Panc1 (cell line): ENCODE measurements at regions not wholly inside any gene's neighbourhood (a gene's known extent, or its start where the extent isn't known, plus 50 kb on each side); places are given as distances from the start of the nearest gene placed in this dataset.

ENCODE experiments used
- ATAC-seq: fragments of 200-7000 bp; cut with Tn5 transposase; 2 replicates; pipeline ENCODE4 v1.9.1; 2020; ENCODE audit warnings: mild to moderate bottlenecking, moderate library complexity
- BruUV-seq: library from RNA; stranded (reverse); fragments of 400-500 nt; replicated peaks from 2 replicates; lab custom pipeline; 2021; lab: Mats Ljungman, UMichigan
- CTCF ChIA-PET: fragments of 300-600 bp; sonication (Branson Sonifier 250); formaldehyde crosslinking; loops from one replicate; lab custom pipeline; 2022; ENCODE audit warnings: antibody characterized with exemption; lab: Charles Lee
- POLR2A ChIA-PET: fragments of 300-600 bp; sonication (Branson Sonifier 250); formaldehyde crosslinking; loops from one replicate; lab custom pipeline; 2022; ENCODE audit warnings: antibody characterized with exemption; lab: Charles Lee
- DNase-seq: peaks from one replicate; pipeline ENCODE4 v3.0.0-alpha.2; 2010; ENCODE audit warnings: low read depth, low spot score
- H3K27ac ChIP-seq: 2 replicates; pipeline ENCODE4 v1.5.1; 2011; ENCODE audit warnings: mild to moderate bottlenecking, low read length, inconsistent platforms
- H3K27me3 ChIP-seq: fragments of 200-500 bp; sonication (Bioruptor generic); 2 replicates; pipeline ENCODE4 v1.6.0; 2014; ENCODE audit warnings: low read length, inconsistent platforms; ENCODE audit not compliant: control insufficient read depth, insufficient read depth
- H3K36me3 ChIP-seq: fragments of 200-500 bp; sonication (Bioruptor generic); 2 replicates; pipeline ENCODE4 v1.5.1; 2014; ENCODE audit warnings: inconsistent platforms, mild to moderate bottlenecking, low read length, moderate library complexity; ENCODE audit not compliant: control insufficient read depth, insufficient read depth
- H3K4me1 ChIP-seq: 2 replicates; pipeline ENCODE4 v1.5.1; 2011; ENCODE audit warnings: inconsistent platforms, mild to moderate bottlenecking, low read length, moderate library complexity; ENCODE audit not compliant: control insufficient read depth, insufficient read depth
- H3K4me3 ChIP-seq, 2 experiments: 2 replicates each; pipeline ENCODE4 v1.5.1; 2011 to 2012; ENCODE audit warnings: low read depth in 2 of 2, low read length in 2 of 2, mild to moderate bottlenecking in 2 of 2, inconsistent platforms in 1 of 2, moderate library complexity in 1 of 2
- H3K9me3 ChIP-seq: fragments of 200-500 bp; sonication (Bioruptor generic); 2 replicates; pipeline ENCODE4 v1.5.1; 2014; ENCODE audit warnings: low read depth, mild to moderate bottlenecking, inconsistent platforms, low read length, moderate library complexity; ENCODE audit not compliant: control insufficient read depth, insufficient read depth
- CTCF ChIP-seq: fragments of 450-650 bp; IDR thresholded peaks from 2 replicates; pipeline ENCODE4 v1.5.1; 2017; ENCODE audit warnings: mild to moderate bottlenecking
- POLR2AphosphoS5 ChIP-seq: IDR thresholded peaks from 2 replicates; pipeline ENCODE4 v1.6.1; 2012; ENCODE audit warnings: mild to moderate bottlenecking, low read depth, low read length, moderate library complexity
- REST ChIP-seq, 2 experiments: IDR thresholded peaks; 2 replicates each; pipeline ENCODE4 v1.6.1; 2011 to 2012; ENCODE audit warnings: low read depth in 2 of 2, control low read depth in 1 of 2, low read length in 1 of 2, mild to moderate bottlenecking in 1 of 2, moderate library complexity in 1 of 2; ENCODE audit not compliant: insufficient read depth in 1 of 2
- SIN3A ChIP-seq: IDR thresholded peaks from 2 replicates; pipeline ENCODE4 v1.6.1; 2012; ENCODE audit warnings: low read depth, mild to moderate bottlenecking, low read length, moderate library complexity, borderline replicate concordance; ENCODE audit not compliant: insufficient read depth
- TCF7L2 ChIP-seq: IDR thresholded peaks from 2 replicates; pipeline ENCODE4 v1.6.1; 2011; ENCODE audit warnings: mild to moderate bottlenecking, low read depth, low read length, inconsistent platforms
- in situ Hi-C: cut with HindIII; loops from 2 replicates; pipeline ENCODE4 v1.10.0; 2016; ENCODE audit warnings: low sequenced_read_pairs, low pct_unique_long_range_greater_than_20kb
- intact Hi-C: fragments of 100-400 bp; cut with micrococcal nuclease; formaldehyde crosslinking; loops from one replicate; pipeline ENCODE4 v1.10.0; 2022; ENCODE audit not compliant: unreplicated experiment

- intact Hi-C loops = no loop called here
- DNase-seq = no peak
- CTCF ChIA-PET = no interaction called here
- no peak for ATAC-seq
- Histone ChIP-seq H3K36me3 (no peaks in the 10 kb centered on the region), H3K9me3 (no peaks in the 10 kb centered on the region), H3K27ac (no peak overlapping the region), H3K4me3 (no peak overlapping the region), H3K4me1 (no peaks in the 10 kb centered on the region), H3K27me3 (no peaks in the 10 kb centered on the region)
- BruUV-seq = no TSS peak
- in situ Hi-C loops = no loop called here
- TF ChIP-seq REST (IDR thresholded peaks at IDR 0.05; ENCODE audit: insufficient read depth in 1 of 2, low read depth in 2 of 2, low read length in 1 of 2) = no peak
- no peak for TF ChIP-seq SIN3A
- TF ChIP-seq TCF7L2 = no peak
- TF ChIP-seq CTCF = no peak
- TF ChIP-seq POLR2AphosphoS5 = no peak
- POLR2A ChIA-PET = no interaction called here
Measured at GRCh38 chr7:86094166-86094669, 549.5 kb upstream of the GRM3 start.

GRCh38 chr7:86091369-86091768 lies 552.3 kb upstream of the GRM3 start:
- Histone ChIP-seq H3K27me3 (no peaks in the 10 kb centered on the region), H3K4me1 (no peaks in the 10 kb centered on the region), H3K36me3 (no peaks in the 10 kb centered on the region), H3K4me3 (no peak overlapping the region), H3K9me3 (no peaks in the 10 kb centered on the region), H3K27ac (no peak overlapping the region)
- no peak for ATAC-seq
- in situ Hi-C loops = no loop called here
- ChIA-PET POLR2A (no interaction called here), CTCF (no interaction called here)
- DNase-seq = no peak
- intact Hi-C loops = no loop called here
- BruUV-seq = no TSS peak
- TF ChIP-seq SIN3A = no peak
- TF ChIP-seq CTCF = no peak
- no peak for TF ChIP-seq POLR2AphosphoS5
- no peak for TF ChIP-seq TCF7L2
- no peak for TF ChIP-seq REST (IDR thresholded peaks at IDR 0.05; ENCODE audit: insufficient read depth in 1 of 2, low read depth in 2 of 2, low read length in 1 of 2)
